HG02938 (cell line): ENCODE measurements at regions not wholly inside any gene's neighbourhood (a gene's known extent, or its start where the extent isn't known, plus 50 kb on each side); places are given as distances from the start of the nearest gene placed in this dataset.
"Not testable (repeated sequence)": the region's sequence is repeated elsewhere in the genome, so short reads cannot be mapped to it uniquely, and the experiment has no call there.

Source experiments
- ATAC-seq: cut with Tn5 transposase; IDR thresholded peaks from one replicate; pipeline ENCODE4 v1.9.1; 2021; ENCODE audit warnings: mild to moderate bottlenecking, moderate library complexity; ENCODE audit not compliant: unreplicated experiment

DNA sequence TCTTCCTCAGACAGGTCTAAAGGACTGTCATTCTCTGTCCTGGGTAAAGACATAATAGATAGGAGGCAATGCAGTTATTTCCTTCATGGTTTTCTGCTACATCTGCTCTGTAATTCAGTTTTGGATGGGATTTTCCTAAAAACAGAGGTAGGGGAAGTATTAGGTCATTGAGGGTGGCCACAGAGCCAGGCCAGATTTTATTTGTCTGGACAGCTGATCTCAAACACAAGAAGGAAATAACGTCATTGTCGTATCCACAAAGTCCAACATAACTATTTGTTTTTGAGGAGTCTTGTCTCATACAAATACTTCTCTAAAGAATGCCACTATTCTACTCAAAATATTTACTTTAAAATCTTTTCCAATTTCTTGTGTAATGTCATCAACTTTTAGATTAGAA is 154.8 kb upstream of the MAP2 start:
- no peak for ATAC-seq

DNA sequence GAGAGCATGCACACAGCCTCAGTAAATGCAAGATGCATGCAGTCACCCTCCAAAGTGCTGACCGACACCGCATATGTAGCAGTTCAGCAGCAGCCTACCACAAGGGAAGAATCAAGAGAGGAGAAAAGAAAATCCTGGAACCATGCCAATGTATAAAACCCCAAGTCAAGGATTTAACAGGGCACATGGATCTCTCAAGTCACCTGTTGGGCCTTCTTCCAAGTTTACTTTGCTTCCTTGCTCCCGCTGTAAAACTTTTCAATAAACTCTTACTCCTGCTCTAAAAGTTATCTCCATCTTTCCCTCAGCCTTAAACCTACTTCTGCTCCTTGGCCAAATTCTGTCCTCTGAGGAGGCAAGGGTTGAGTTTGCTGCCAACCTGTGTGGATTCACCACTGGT is 147.8 kb upstream of the MAP2 start:
- no peak for ATAC-seq

DNA sequence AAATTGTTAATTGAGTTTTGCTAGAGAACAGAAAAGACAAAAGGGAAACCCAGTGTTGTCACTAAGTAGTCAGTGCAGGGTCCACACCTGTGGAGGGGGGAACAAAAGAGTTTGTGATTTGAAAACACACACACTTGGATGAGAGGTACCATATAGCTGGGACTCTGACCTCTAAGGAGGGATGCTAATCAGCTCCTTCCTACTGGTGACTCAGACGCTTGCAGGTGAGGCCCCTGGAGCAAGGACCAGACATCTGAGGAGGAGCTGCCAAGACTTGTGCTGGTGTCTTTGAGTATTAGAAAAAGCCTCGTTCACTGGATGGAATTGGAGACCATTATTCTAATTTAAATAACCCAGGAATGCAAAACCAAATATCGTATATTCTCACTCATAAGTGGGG is 146.4 kb upstream of the MAP2 start:
- no peak for ATAC-seq

DNA sequence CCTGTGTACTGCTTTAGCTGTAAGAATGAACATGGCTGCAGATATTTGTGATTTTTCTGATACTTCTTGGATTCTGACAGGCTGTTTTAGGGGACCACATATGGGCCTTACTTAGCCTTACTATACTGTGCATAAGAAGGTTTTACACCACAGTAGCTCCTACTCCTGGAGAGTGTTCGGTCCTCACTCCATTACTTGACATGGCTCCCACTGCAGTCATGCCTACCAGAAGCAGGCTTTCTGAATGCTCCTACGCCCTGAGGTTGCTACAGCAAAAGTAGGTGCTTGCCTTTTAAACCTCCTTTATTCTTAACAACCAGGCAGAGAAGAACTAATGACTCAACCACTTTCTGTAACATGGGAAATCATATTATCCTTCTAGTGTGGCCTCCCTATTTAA is 125.2 kb upstream of the MAP2 start:
- ATAC-seq, result no peak

GRCh38 chr2:209299478-209299877 is 124.4 kb upstream of the MAP2 start:
- ATAC-seq, result not testable (repeated sequence)

- not testable (repeated sequence) for ATAC-seq
Measured at GRCh38 chr2:209300766-209301165, 123.1 kb upstream of the MAP2 start.

DNA sequence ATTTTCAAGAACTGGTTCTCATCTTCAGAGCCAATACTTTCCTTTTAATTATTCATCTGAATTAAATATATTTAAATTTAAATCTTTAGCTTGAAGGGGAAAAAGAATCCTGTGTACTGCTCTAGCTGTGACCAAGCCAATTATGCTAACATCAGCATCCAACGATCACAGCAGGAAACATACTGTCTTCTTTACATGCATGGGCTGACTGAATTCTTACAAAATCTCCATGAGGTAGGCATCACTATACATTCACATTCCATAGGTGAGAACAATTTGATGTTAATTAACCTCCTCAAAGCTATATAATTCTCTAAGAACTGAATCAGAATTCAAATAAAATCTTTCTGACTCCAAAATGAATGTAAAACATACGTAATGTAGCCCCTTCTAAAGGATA is 118.8 kb upstream of the MAP2 start:
- ATAC-seq, result no peak

DNA sequence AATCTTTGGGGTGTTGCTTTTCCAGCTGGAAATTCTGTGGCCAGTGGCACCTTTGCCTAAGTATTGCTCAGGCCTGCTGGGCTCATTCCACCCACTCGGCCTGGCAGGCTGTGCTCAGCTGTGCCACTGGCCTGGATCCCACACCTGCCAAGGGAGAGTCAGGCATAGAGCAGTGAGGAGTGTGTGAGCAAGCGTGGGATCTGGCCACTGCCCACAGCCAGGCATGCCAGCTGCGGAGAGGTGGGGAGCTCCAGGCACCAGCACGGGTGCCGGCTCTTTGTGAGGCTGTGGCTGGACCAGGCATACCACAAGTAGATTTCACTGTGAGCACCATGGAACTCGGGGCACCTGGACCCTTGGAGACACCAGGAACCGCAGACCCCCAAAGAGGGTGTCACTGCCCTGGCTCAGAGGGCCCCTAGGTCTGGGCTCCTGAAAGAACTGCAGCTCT is 118.1 kb upstream of the MAP2 start:
- ATAC-seq, result no peak

- ATAC-seq, result no peak
Measured at GRCh38 chr2:209307161-209308001, 116.5 kb upstream of the MAP2 start.

- no peak for ATAC-seq
Measured at GRCh38 chr2:209308415-209308814, 115.4 kb upstream of the MAP2 start.

GRCh38 chr2:209311948-209312347 is 111.9 kb upstream of the MAP2 start:
- no peak for ATAC-seq

- ATAC-seq, result not testable (repeated sequence)
Measured at GRCh38 chr2:209312450-209312849, 111.4 kb upstream of the MAP2 start.

DNA sequence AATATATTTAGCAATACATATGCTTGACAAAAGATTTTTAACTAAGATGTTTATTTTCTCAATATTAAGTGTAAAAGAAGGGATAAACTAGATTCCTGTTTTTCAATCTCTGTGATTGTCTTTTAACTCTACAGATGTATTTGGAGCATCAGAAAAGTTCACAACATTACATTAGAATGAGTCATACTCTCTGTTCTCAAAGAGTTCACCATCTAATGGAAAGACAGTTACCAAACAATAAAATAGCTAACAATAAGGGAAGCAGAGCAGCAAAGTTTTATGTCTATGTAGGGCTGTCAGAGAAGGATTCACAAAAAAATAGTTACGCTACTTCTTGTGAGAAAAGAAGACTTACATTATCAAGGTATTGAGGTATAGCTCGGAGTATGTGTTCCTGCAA is 109.2 kb upstream of the MAP2 start:
- ATAC-seq, result no peak

- no peak for ATAC-seq
Measured at GRCh38 chr2:209316141-209316540, 107.7 kb upstream of the MAP2 start.

DNA sequence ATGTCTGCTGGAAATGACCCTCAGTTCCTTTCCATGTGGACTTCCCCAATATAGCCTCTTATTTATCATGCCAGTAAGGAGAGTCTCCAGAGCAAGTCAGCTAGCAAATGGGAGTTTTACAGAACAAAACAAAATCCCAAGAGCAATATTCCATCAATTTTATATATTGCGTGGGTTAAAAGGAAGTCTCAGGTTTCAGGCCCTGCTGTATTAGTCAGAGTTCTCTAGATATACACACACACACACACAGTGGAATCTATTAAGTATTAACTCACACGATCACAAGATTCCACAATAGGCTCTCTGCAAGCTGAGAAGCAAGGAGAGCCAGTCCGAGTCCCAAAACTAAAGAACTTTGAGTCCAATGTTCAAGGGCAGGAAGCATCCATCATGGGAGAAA is 102.8 kb upstream of the MAP2 start:
- ATAC-seq, result no peak

GRCh38 chr2:209321581-209321980 is 102.3 kb upstream of the MAP2 start:
- no peak for ATAC-seq

GRCh38 chr2:209322041-209322440 is 101.8 kb upstream of the MAP2 start:
- no peak for ATAC-seq

- ATAC-seq, result no peak
Measured at GRCh38 chr2:209322905-209323512, 100.8 kb upstream of the MAP2 start.

- ATAC-seq, result no peak
Measured at GRCh38 chr2:209323738-209324137, 100.1 kb upstream of the MAP2 start.

DNA sequence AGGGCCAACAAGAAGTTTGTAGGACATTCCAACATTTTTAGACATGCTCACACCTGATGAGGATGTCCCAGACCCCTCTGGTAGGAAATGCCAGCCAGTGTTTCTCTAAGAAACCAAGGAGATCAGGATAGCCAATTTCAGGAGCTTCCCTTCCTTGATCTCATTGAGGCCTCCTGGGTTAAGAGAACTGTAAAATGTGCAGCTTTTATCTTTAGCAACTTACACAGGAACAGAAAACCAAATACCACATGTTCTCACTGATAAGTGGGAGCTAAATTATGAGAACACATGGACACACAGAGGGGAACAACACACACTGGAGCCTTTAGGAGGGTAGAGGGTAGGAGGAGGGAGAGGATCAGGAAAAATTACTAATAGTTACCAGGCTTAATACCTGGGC is 99.6 kb upstream of the MAP2 start:
- no peak for ATAC-seq

- ATAC-seq, result no peak
Measured at GRCh38 chr2:209331291-209331844, 92.5 kb upstream of the MAP2 start.
